Karpas-422 (cell line): ENCODE measurements at regions not wholly inside any gene's neighbourhood (a gene's known extent, or its start where the extent isn't known, plus 50 kb on each side); places are given as distances from the start of the nearest gene placed in this dataset.

Experiments
- DNase-seq: peaks from one replicate; pipeline ENCODE4 v3.0.0-alpha.2; 2015
- H2AFZ ChIP-seq: fragments of 200-600 bp; sonication (generic); 2 replicates; pipeline ENCODE4 v1.6.1; 2014; ENCODE audit warnings: antibody characterized with exemption, low read length, mixed read lengths
- H3K27ac ChIP-seq: fragments of 200-600 bp; sonication (generic); 2 replicates; pipeline ENCODE4 v1.5.1; 2014; ENCODE audit warnings: mild to moderate bottlenecking, low read length, moderate library complexity
- H3K27me3 ChIP-seq: fragments of 200-600 bp; sonication (generic); 2 replicates; pipeline ENCODE4 v1.6.1; 2014; ENCODE audit warnings: low read length, mixed read lengths
- H3K36me3 ChIP-seq: fragments of 200-600 bp; sonication (generic); 2 replicates; pipeline ENCODE4 v1.6.1; 2014; ENCODE audit warnings: low read length, mixed read lengths; ENCODE audit not compliant: insufficient read depth
- H3K4me1 ChIP-seq: fragments of 200-600 bp; sonication (generic); 2 replicates; pipeline ENCODE4 v1.6.1; 2014; ENCODE audit warnings: mild to moderate bottlenecking, low read length, mixed read lengths
- H3K4me2 ChIP-seq: fragments of 200-600 bp; sonication (generic); 2 replicates; pipeline ENCODE4 v1.6.1; 2014; ENCODE audit warnings: low read length, low read depth, mild to moderate bottlenecking; ENCODE audit not compliant: poor library complexity, severe bottlenecking
- H3K4me3 ChIP-seq: fragments of 200-600 bp; sonication (generic); 2 replicates; pipeline ENCODE4 v1.5.1; 2014; ENCODE audit warnings: mild to moderate bottlenecking, antibody characterized with exemption, low read length, mixed read lengths
- H3K79me2 ChIP-seq: fragments of 200-600 bp; sonication (generic); 2 replicates; pipeline ENCODE4 v1.6.1; 2014; ENCODE audit warnings: mild to moderate bottlenecking, low read length, mixed read lengths
- H3K9ac ChIP-seq: fragments of 200-600 bp; sonication (generic); 2 replicates; pipeline ENCODE4 v1.6.0; 2014; ENCODE audit warnings: low read length
- H3K9me2 ChIP-seq: fragments of 200-600 bp; sonication (generic), shearing (Covaris generic); replicated peaks from 2 replicates; pipeline ENCODE4 v1.6.0; 2014; ENCODE audit warnings: mild to moderate bottlenecking, low read length, moderate library complexity; ENCODE audit not compliant: insufficient read depth
- H3K9me3 ChIP-seq: fragments of 300-700, 200-600 bp; sonication (generic); 2 replicates; pipeline ENCODE4 v1.6.1; 2014; ENCODE audit warnings: low read length, mixed read lengths
- H4K20me1 ChIP-seq: fragments of 200-600 bp; sonication (generic); 2 replicates; pipeline ENCODE4 v1.6.1; 2014; ENCODE audit warnings: mild to moderate bottlenecking, antibody characterized with exemption, low read length, low read depth; ENCODE audit not compliant: insufficient read depth

- DNase-seq = no peak
- no peaks in the 10 kb centered on the region for H3K9me2 ChIP-seq
- H3K9me3 ChIP-seq = peaks cover 6% of the 10 kb centered on the region
- no peak overlapping the region for H2AFZ ChIP-seq
- H4K20me1 ChIP-seq = no peaks in the 10 kb centered on the region
- no peaks in the 10 kb centered on the region for H3K79me2 ChIP-seq
- H3K4me3 ChIP-seq = no peak overlapping the region
- H3K4me1 ChIP-seq = no peaks in the 10 kb centered on the region
- H3K27me3 ChIP-seq = no peaks in the 10 kb centered on the region
- H3K9ac ChIP-seq = no peak overlapping the region
- H3K4me2 ChIP-seq = no peak overlapping the region
- no peaks in the 10 kb centered on the region for H3K36me3 ChIP-seq
- no peak overlapping the region for H3K27ac ChIP-seq
These were observed 206.2 kb upstream of the GRM7 start for GRCh38 chr3:6654670-6655069.

- Histone ChIP-seq H3K4me1 (no peaks in the 10 kb centered on the region), H3K27ac (no peak overlapping the region), H2AFZ (no peak overlapping the region), H3K9me3 (peaks cover 9% of the 10 kb centered on the region), H3K4me3 (no peak overlapping the region), H3K36me3 (no peaks in the 10 kb centered on the region), H4K20me1 (no peaks in the 10 kb centered on the region), H3K27me3 (no peaks in the 10 kb centered on the region), H3K9me2 (no peaks in the 10 kb centered on the region), H3K4me2 (no peak overlapping the region), H3K79me2 (no peaks in the 10 kb centered on the region), H3K9ac (no peak overlapping the region)
- DNase-seq = no peak
These were observed 205.6 kb upstream of the GRM7 start for GRCh38 chr3:6655275-6655674.

- H3K27me3 ChIP-seq = no peaks in the 10 kb centered on the region
- no peak for DNase-seq
- H3K9me2 ChIP-seq = no peaks in the 10 kb centered on the region
- H3K4me1 ChIP-seq = no peaks in the 10 kb centered on the region
- no peaks in the 10 kb centered on the region for H4K20me1 ChIP-seq
- no peak overlapping the region for H3K27ac ChIP-seq
- H3K4me3 ChIP-seq = no peak overlapping the region
- H2AFZ ChIP-seq = no peak overlapping the region
- H3K79me2 ChIP-seq = no peaks in the 10 kb centered on the region
- H3K36me3 ChIP-seq = no peaks in the 10 kb centered on the region
- H3K9me3 ChIP-seq = peaks cover 9% of the 10 kb centered on the region
- no peak overlapping the region for H3K4me2 ChIP-seq
- H3K9ac ChIP-seq = no peak overlapping the region
These were observed 203.3 kb upstream of the GRM7 start for GRCh38 chr3:6657591-6657990.

GRCh38 chr3:6667354-6667753, 193.6 kb upstream of the GRM7 start:
- Histone ChIP-seq H3K27ac (no peak overlapping the region), H3K4me3 (no peak overlapping the region), H3K4me1 (no peaks in the 10 kb centered on the region), H4K20me1 (no peaks in the 10 kb centered on the region), H3K4me2 (no peak overlapping the region), H3K9ac (no peak overlapping the region), H3K9me3 (peaks cover 4% of the 10 kb centered on the region; the same call in 1 of the 2 replicates), H3K79me2 (no peaks in the 10 kb centered on the region), H2AFZ (no peak overlapping the region), H3K9me2 (no peaks in the 10 kb centered on the region), H3K36me3 (no peaks in the 10 kb centered on the region), H3K27me3 (no peaks in the 10 kb centered on the region)
- DNase-seq = no peak

DNA sequence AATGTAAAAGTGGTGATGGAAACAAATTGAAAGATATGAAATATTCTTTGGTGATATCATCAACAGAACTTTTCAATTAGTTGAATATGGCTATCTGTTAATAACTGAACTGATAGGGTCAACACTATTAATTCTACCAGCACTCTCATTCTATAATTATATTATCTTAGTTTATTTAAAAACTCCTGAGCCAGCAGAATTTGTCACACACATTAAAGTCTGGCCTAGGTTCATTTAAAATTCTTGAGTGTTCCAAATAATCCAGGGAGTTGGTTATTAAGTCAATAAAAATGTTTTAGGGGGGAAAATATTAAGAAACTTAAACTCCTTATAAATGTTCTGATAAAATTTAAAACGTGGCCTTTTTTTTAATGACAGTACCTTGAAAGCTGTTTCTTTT, 189.6 kb upstream of the GRM7 start:
- no peaks in the 10 kb centered on the region for H3K79me2 ChIP-seq
- no peaks in the 10 kb centered on the region for H3K36me3 ChIP-seq
- DNase-seq = no peak

DNA sequence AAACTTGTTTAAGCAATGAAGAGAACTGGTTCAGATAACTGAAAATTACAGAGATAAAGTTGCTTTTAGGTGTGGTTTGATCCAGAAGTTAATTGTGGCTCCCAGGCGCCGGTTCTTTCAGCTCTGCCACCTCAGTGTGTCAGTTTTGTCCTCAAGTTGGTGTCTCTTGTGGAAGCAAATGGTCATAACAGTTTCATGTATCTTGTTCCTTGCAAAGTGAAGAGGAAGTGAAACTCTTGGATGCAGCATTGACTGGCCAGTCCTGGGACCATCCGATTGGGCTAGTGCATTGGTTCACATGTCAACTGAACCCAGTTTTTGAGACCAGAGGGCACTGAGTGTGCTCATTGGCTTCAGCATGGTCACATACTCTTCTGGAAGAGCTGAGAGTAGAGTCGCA, 181.4 kb upstream of the GRM7 start:
- no peak overlapping the region for H3K4me2 ChIP-seq
- no peak for DNase-seq
- H4K20me1 ChIP-seq = no peaks in the 10 kb centered on the region
- no peaks in the 10 kb centered on the region for H3K79me2 ChIP-seq
- no peaks in the 10 kb centered on the region for H3K27me3 ChIP-seq
- H3K4me3 ChIP-seq = no peak overlapping the region
- H3K4me1 ChIP-seq = no peaks in the 10 kb centered on the region
- H3K27ac ChIP-seq = no peak overlapping the region
- no peak overlapping the region for H2AFZ ChIP-seq
- no peak overlapping the region for H3K9ac ChIP-seq
- no peaks in the 10 kb centered on the region for H3K9me2 ChIP-seq
- no peaks in the 10 kb centered on the region for H3K9me3 ChIP-seq
- H3K36me3 ChIP-seq = no peaks in the 10 kb centered on the region

More for the DNA sequence above, 189.6 kb upstream of the GRM7 start:
- no peak overlapping the region for H3K9ac ChIP-seq
- no peak overlapping the region for H3K4me2 ChIP-seq
- H2AFZ ChIP-seq = no peak overlapping the region
- peaks cover 2% of the 10 kb centered on the region for H3K9me3 ChIP-seq
- no peaks in the 10 kb centered on the region for H3K27me3 ChIP-seq
- no peaks in the 10 kb centered on the region for H4K20me1 ChIP-seq
- H3K9me2 ChIP-seq = no peaks in the 10 kb centered on the region
- H3K27ac ChIP-seq = no peak overlapping the region
- no peaks in the 10 kb centered on the region for H3K4me1 ChIP-seq
- H3K4me3 ChIP-seq = no peak overlapping the region

DNA sequence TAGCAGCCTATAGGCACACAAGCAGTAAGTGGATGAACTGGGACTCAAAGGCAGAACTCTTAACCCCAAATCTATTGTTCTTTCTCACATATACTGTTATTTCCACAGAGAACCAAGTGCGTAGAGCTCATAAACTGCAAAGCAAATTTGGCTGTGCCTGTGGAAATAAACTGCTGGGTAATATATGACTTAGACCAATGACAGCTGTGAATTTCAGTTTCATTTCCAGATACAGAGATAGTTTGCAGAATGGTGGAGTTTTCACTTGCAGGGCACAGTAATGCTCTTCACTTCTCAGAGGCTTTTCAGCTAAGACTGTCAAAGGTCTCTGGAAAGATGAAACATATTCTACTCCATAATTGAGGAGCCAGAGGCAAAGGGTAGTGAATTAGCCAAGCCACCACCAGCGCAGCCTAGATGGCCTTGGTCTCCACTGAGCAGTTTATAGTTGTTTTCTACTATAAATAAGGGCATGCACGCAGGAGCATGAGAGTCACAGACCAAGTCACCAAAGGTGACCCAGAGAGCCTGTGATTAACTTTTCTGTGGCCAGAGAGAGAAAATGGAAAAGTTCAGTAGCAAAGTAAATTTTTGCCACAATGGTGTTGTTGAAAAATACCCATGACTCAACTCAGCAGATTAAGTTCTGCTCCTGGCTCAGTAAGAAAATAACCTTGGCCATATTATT, 180.7 kb upstream of the GRM7 start:
- Histone ChIP-seq H3K27me3 (no peaks in the 10 kb centered on the region), H3K9me2 (no peaks in the 10 kb centered on the region), H3K4me2 (no peak overlapping the region), H3K27ac (no peak overlapping the region), H3K9me3 (no peaks in the 10 kb centered on the region), H2AFZ (no peak overlapping the region), H3K4me1 (no peaks in the 10 kb centered on the region), H3K36me3 (no peaks in the 10 kb centered on the region), H3K9ac (no peak overlapping the region), H3K4me3 (no peak overlapping the region), H4K20me1 (no peaks in the 10 kb centered on the region), H3K79me2 (no peaks in the 10 kb centered on the region)
- DNase-seq = no peak

DNA sequence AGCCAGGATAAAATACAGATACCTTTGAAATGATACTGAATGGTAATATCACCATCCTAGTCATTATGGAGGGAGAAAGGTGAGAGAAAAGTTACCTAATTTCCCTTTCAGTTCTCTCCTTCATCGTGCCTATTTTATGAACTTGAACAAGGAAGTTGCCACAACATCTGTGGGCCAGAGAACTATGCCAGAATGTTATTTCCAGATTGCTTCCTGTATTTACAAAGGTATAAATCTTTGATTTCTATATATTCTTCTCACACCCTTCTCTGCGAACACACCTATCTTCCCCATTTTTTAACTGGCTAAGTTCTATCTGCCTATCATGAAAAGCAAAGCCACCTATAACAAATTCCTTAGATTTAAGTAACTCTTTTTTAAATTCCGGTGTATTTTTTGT, 163.6 kb upstream of the GRM7 start:
- H3K9ac ChIP-seq = no peak overlapping the region
- H3K36me3 ChIP-seq = no peaks in the 10 kb centered on the region
- no peak for DNase-seq
- no peak overlapping the region for H3K4me3 ChIP-seq
- H3K27ac ChIP-seq = no peak overlapping the region
- peaks cover 10% of the 10 kb centered on the region for H3K4me1 ChIP-seq
- no peak overlapping the region for H2AFZ ChIP-seq
- H3K9me3 ChIP-seq = no peaks in the 10 kb centered on the region; the same call in 1 of the 2 replicates
- no peaks in the 10 kb centered on the region for H3K9me2 ChIP-seq
- H3K79me2 ChIP-seq = no peaks in the 10 kb centered on the region
- no peaks in the 10 kb centered on the region for H4K20me1 ChIP-seq
- H3K27me3 ChIP-seq = no peaks in the 10 kb centered on the region; the same call in 1 of the 2 replicates
- no peak overlapping the region for H3K4me2 ChIP-seq
